H9 (cell line): ENCODE measurements at regions not wholly inside any gene's neighbourhood (a gene's known extent, or its start where the extent isn't known, plus 50 kb on each side); places are given as distances from the start of the nearest gene placed in this dataset.

Source experiments
- DNase-seq: peaks from one replicate; pipeline ENCODE4 v3.0.0-alpha.2; 2017
- H2AFZ ChIP-seq: one replicate; pipeline ENCODE4 v1.6.1; 2013; ENCODE audit warnings: mild to moderate bottlenecking, low read length, control low read depth, moderate library complexity
- H2AK5ac ChIP-seq: 2 replicates; pipeline ENCODE4 v1.6.1; 2013; ENCODE audit warnings: low read length, control low read depth, mixed read lengths; ENCODE audit not compliant: insufficient read length
- H2BK120ac ChIP-seq: one replicate; pipeline ENCODE4 v1.6.1; 2013; ENCODE audit warnings: low read depth, mild to moderate bottlenecking, low read length, control low read depth, inconsistent platforms; ENCODE audit not compliant: poor library complexity, severe bottlenecking
- H2BK12ac ChIP-seq: 2 replicates; pipeline ENCODE4 v1.6.1; 2013; ENCODE audit warnings: low read length, control low read depth, mixed read lengths, low read depth; ENCODE audit not compliant: insufficient read length
- H2BK15ac ChIP-seq: 2 replicates; pipeline ENCODE4 v1.6.1; 2013; ENCODE audit warnings: low read depth, low read length, control low read depth
- H2BK20ac ChIP-seq: one replicate; pipeline ENCODE4 v1.6.1; 2013; ENCODE audit warnings: low read depth, mild to moderate bottlenecking, low read length, control low read depth, inconsistent platforms; ENCODE audit not compliant: poor library complexity, severe bottlenecking
- H2BK5ac ChIP-seq: 2 replicates; pipeline ENCODE4 v1.6.1; 2013; ENCODE audit warnings: low read length, control low read depth, mixed read lengths; ENCODE audit not compliant: insufficient read length
- H3K14ac ChIP-seq: 2 replicates; pipeline ENCODE4 v1.6.1; 2013; ENCODE audit warnings: low read length, control low read depth; ENCODE audit not compliant: insufficient read depth
- H3K18ac ChIP-seq: 2 replicates; pipeline ENCODE4 v1.6.1; 2013; ENCODE audit warnings: low read depth, mild to moderate bottlenecking, mixed read lengths, low read length, control low read depth; ENCODE audit not compliant: insufficient read length
- H3K23ac ChIP-seq: 2 replicates; pipeline ENCODE4 v1.6.1; 2013; ENCODE audit warnings: low read length, control low read depth, mixed read lengths, low read depth; ENCODE audit not compliant: insufficient read length
- H3K23me2 ChIP-seq: 2 replicates; pipeline ENCODE4 v1.6.1; 2013; ENCODE audit warnings: low read depth, mild to moderate bottlenecking, mixed read lengths, low read length, control low read depth; ENCODE audit not compliant: insufficient read length, poor library complexity, severe bottlenecking
- H3K27ac ChIP-seq: 2 replicates; pipeline ENCODE4 v1.5.1; 2013; ENCODE audit warnings: low read length, control low read depth, mixed read lengths, low read depth; ENCODE audit not compliant: insufficient read length
- H3K27me3 ChIP-seq: 2 replicates; pipeline ENCODE4 v1.6.1; 2013; ENCODE audit warnings: low read length, control low read depth, inconsistent platforms; ENCODE audit not compliant: insufficient read depth
- H3K4ac ChIP-seq: 2 replicates; pipeline ENCODE4 v1.6.1; 2013; ENCODE audit warnings: low read depth, mild to moderate bottlenecking, control low read depth, inconsistent platforms, low read length, moderate library complexity
- H3K4me1 ChIP-seq: 2 replicates; pipeline ENCODE4 v1.6.1; 2013; ENCODE audit warnings: low read length, control low read depth, inconsistent platforms; ENCODE audit not compliant: insufficient read depth
- H3K4me2 ChIP-seq: 2 replicates; pipeline ENCODE4 v1.6.1; 2013; ENCODE audit warnings: low read length, control low read depth, mixed read lengths; ENCODE audit not compliant: insufficient read length, insufficient read depth
- H3K56ac ChIP-seq: 2 replicates; pipeline ENCODE4 v1.6.1; 2013; ENCODE audit warnings: low read depth, mild to moderate bottlenecking, mixed read lengths, low read length, control low read depth; ENCODE audit not compliant: insufficient read length
- H3K79me1 ChIP-seq: 2 replicates; pipeline ENCODE4 v1.6.1; 2013; ENCODE audit warnings: low read depth, mild to moderate bottlenecking, moderate library complexity, low read length, control low read depth, inconsistent platforms; ENCODE audit not compliant: insufficient read depth, poor library complexity, severe bottlenecking
- H3K79me2 ChIP-seq: 2 replicates; pipeline ENCODE4 v1.6.1; 2013; ENCODE audit warnings: low read length, control low read depth, inconsistent platforms; ENCODE audit not compliant: insufficient read depth
- H3K9ac ChIP-seq: 2 replicates; pipeline ENCODE4 v1.6.1; 2013; ENCODE audit warnings: low read length, control low read depth, mixed read lengths; ENCODE audit not compliant: insufficient read length; ENCODE audit errors: extremely low read depth
- H3K9me3 ChIP-seq: one replicate; pipeline ENCODE4 v1.6.1; 2013; ENCODE audit warnings: low read depth, low read length, inconsistent platforms; ENCODE audit not compliant: control insufficient read depth
- H3T11ph ChIP-seq: one replicate; pipeline ENCODE4 v1.6.1; 2013; ENCODE audit warnings: mild to moderate bottlenecking, low read length, control low read depth, inconsistent platforms
- H4K20me1 ChIP-seq: one replicate; pipeline ENCODE4 v1.6.1; 2013; ENCODE audit not compliant: control insufficient read depth, insufficient read length, insufficient read depth
- H4K5ac ChIP-seq: 2 replicates; pipeline ENCODE4 v1.6.1; 2013; ENCODE audit warnings: low read depth, mild to moderate bottlenecking, mixed read lengths, low read length, control low read depth; ENCODE audit not compliant: insufficient read length
- H4K8ac ChIP-seq: replicated peaks from 2 replicates; pipeline ENCODE4 v1.6.1; 2013; ENCODE audit warnings: low read length, control low read depth, mixed read lengths, low read depth; ENCODE audit not compliant: insufficient read length
- H4K91ac ChIP-seq: 2 replicates; pipeline ENCODE4 v1.6.1; 2013; ENCODE audit warnings: low read depth, mild to moderate bottlenecking, moderate library complexity, mixed read lengths, low read length, control low read depth; ENCODE audit not compliant: insufficient read length
- H3K27ac Mint-ChIP-seq, 3 experiments: 2 replicates in 2 of 3; 3 replicates in 1 of 3; pipeline ENCODE4 v1.8.0; 2020 to 2021; ENCODE audit warnings: mixed read lengths in 3 of 3, mild to moderate bottlenecking in 1 of 3, moderate library complexity in 1 of 3
- H3K27me3 Mint-ChIP-seq: 2 replicates; pipeline ENCODE4 v1.8.0; 2021; ENCODE audit warnings: low read depth, mild to moderate bottlenecking, moderate library complexity, mixed read lengths
- H3K36me3 Mint-ChIP-seq, 3 experiments: 2 replicates in 2 of 3; 3 replicates in 1 of 3; pipeline ENCODE4 v1.8.0; 2020 to 2021; ENCODE audit warnings: low read depth in 3 of 3, mixed read lengths in 3 of 3; ENCODE audit not compliant: insufficient read depth in 1 of 3
- H3K4me1 Mint-ChIP-seq, 2 experiments: 2 replicates each; pipeline ENCODE4 v1.8.0; 2020; ENCODE audit warnings: mixed read lengths in 2 of 2
- H3K4me3 Mint-ChIP-seq, 2 experiments: 2 replicates in 1 of 2; 3 replicates in 1 of 2; pipeline ENCODE4 v1.8.0; 2020 to 2021; ENCODE audit warnings: mild to moderate bottlenecking in 2 of 2, mixed read lengths in 2 of 2, moderate library complexity in 1 of 2
- H3K9me3 Mint-ChIP-seq, 2 experiments: 2 replicates in 1 of 2; 3 replicates in 1 of 2; pipeline ENCODE4 v1.8.0; 2020; ENCODE audit warnings: mild to moderate bottlenecking in 2 of 2, mixed read lengths in 2 of 2, moderate library complexity in 1 of 2
- CTCF ChIP-seq: fragments of 200-600 bp; sonication (generic); conservative IDR thresholded peaks from 3 replicates; pipeline ENCODE4 v1.8.0; 2021; ENCODE audit warnings: antibody characterized with exemption, mild to moderate bottlenecking
- WGBS: extraction: QIAGEN DNeasy Blood & Tissue Kit; methylation state at CpG from one replicate; pipeline ENCODE4 v1.1.7; 2013; ENCODE audit warnings: missing lambda C conversion rate, low lambda C conversion rate, mixed read lengths; ENCODE audit not compliant: insufficient read length; ENCODE audit errors: extremely low coverage; 5-methylcytosine and 5-hydroxymethylcytosine counted together

- H3K79me1 ChIP-seq = no peaks in the 10 kb centered on the region
- no peaks in the 10 kb centered on the region for H3K4me1 ChIP-seq
- H3K79me2 ChIP-seq = no peaks in the 10 kb centered on the region
- no peak overlapping the region for H2AFZ ChIP-seq
- H2BK20ac ChIP-seq = no peak overlapping the region
- no peaks in the 10 kb centered on the region for H4K20me1 ChIP-seq
- no peak overlapping the region for H3K23ac ChIP-seq
- no peak overlapping the region for H2BK120ac ChIP-seq
- H3K18ac ChIP-seq = no peak overlapping the region
- no peak for DNase-seq
- no peaks in the 10 kb centered on the region for H3K9me3 ChIP-seq
- no peak overlapping the region for H3T11ph ChIP-seq
- H3K27me3 Mint-ChIP-seq = peaks cover 40% of the 10 kb centered on the region
- H3K4me2 ChIP-seq = no peak overlapping the region
- no peak overlapping the region for H3K4me3 Mint-ChIP-seq
- no peak overlapping the region for H4K91ac ChIP-seq
- no CpG with 5 or more reads among the region's 4 CpGs for WGBS
- H2BK5ac ChIP-seq = no peak overlapping the region
- no peak overlapping the region for H2AK5ac ChIP-seq
- H4K8ac ChIP-seq = no peak overlapping the region
- H3K27me3 ChIP-seq = no peaks in the 10 kb centered on the region; the same call in 1 of the 2 replicates
- H3K23me2 ChIP-seq = no peaks in the 10 kb centered on the region
- no peak for TF ChIP-seq CTCF
- peaks cover 0 to 4% (median 3%) of the 10 kb centered on the region in 3 experiments; a peak in 2 of 7 replicates for H3K36me3 Mint-ChIP-seq
- H4K5ac ChIP-seq = no peak overlapping the region
- peaks cover 21 to 37% of the 10 kb centered on the region in 2 experiments for H3K9me3 Mint-ChIP-seq
- H2BK12ac ChIP-seq = no peak overlapping the region
- no peak overlapping the region for H3K4ac ChIP-seq
- no peak overlapping the region for H3K9ac ChIP-seq
- H3K14ac ChIP-seq = no peak overlapping the region
- no peak overlapping the region for H2BK15ac ChIP-seq
- no peaks in the 10 kb centered on the region; a peak in 1 of 4 replicates for H3K4me1 Mint-ChIP-seq
- H3K27ac ChIP-seq = no peak overlapping the region
- H3K27ac Mint-ChIP-seq = no peak overlapping the region
- no peak overlapping the region for H3K56ac ChIP-seq
These were observed 50.6 kb upstream of the MED9 start for GRCh38 chr17:17426184-17426583.
